ENCODE measurements at regions not wholly inside any gene's neighbourhood (a gene's known extent, or its start where the extent isn't known, plus 50 kb on each side); places are given as distances from the start of the nearest gene placed in this dataset.
"Not testable (repeated sequence)": the region's sequence is repeated elsewhere in the genome, so short reads cannot be mapped to it uniquely, and the experiment has no call there.

DNA sequence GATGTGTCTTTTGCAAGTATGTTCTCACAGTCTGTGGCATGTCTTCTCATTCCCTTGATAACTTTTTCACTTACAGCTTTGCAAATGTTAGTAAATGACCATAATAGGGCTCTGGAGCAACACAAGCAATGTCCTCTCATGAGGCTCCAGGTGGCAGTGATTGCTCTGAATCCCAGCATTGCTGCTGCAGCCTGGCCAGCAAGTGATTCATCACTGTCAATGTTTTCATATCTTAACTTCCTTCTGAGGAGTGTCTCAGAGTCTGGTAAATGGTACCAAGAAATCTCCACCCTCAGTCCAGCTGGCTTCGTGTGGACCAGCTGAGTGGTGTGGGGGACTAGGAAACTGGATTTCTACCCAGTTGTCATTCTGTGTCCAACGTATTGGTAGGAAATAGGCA, 139.6 kb downstream of the MYLK4 start:
- DNase-seq (ENCODE audit: low read depth): no peak

DNA sequence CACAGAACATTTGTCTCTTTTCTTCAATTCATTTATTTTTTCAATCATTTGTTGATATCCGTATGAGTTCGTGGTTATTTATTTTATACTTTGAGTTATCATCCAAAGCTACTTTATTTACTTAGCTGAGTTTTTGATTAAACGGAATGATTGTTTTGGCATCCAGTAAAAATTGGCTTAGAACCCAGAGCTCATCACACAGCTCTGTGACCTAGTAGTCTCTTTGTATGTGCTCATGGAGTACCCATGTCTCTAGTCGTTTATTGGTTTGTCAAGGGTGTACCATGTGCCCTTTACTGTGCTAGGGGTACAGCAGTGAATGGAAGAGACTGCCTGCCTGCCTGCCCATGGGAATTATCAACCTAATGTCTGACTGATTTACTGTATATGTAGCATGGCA, 142.2 kb downstream of the MYLK4 start:
- DNase-seq (ENCODE audit: low read depth): no peak

DNA sequence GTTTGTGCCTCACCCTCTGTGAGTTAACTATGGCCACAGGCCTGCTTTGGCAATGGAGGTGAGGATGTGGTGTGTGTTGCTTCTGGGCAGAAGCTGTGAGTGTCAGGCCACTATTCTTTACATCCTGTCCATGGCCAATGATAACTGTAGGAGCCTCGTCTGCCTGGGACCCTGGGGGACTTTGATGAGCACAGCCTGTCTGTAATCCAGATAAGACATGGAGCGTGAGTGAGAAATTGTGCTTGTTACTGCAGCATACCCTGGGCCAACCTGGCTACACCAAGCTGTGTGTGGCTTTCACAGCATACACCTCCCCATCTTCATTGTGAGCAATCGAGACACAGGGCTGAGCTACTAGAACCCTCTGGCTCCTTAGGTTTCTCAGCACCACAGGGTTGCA, 150.4 kb downstream of the MYLK4 start:
- DNase-seq (ENCODE audit: low read depth): no peak

DNA sequence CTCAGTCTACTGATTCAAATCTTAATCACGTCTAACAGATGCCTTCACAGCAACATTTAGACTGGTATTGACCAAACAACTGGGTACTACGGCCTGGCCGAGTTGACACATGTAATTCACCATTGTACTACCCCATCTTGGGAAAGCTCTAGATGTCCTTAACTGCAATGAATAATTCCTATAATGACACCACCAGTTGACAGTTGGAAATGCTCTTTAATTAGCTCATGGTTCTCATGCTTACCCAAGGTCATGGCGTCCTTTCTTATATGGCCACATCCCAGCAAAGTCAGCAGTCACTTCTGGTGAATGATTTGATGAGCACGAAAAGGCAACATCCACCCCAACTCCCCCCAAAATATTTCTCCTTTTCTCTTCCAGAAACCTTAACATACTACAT, 150.9 kb downstream of the MYLK4 start:
- DNase-seq (ENCODE audit: low read depth): no peak

DNA sequence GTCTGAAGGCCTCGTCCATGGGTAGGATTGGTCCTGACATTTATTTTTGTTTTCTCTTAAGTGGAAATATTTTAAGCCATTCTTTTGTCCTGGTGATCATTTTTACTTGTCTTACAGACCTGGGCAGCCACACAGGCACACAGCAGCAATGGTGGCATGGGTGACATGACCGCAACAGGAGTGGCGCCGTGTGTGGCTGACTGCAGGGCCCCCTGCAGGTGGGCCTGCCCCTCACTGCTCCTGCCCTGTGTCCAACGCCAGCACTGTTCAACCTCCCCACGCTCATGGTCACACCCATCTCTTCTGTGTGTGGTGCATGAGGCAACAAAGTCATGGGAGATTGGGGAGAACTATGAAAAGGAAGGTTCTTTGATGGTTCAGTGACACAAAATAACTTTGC, 151.9 kb downstream of the MYLK4 start:
- no peak for DNase-seq (ENCODE audit: low read depth)

DNA sequence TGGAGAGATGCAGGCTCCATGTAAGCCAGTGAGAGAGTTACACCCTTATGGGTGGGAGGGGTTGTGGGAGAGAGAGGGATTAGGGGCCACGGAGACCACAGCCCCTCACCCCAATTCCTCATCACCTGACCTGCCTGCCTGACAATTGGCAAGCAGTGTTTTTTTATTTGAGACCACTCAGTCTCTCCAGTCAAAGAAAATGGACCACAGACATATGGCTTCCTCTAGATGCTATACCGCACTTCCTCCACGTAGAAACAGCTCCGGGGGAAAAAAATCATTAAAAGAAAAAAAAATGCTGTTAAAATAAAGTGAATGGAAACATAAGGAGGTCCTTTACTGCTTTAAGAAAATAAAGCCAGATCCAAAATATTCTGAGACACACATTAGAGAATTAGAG, 152.7 kb downstream of the MYLK4 start:
- no peak for DNase-seq (ENCODE audit: low read depth)

DNA sequence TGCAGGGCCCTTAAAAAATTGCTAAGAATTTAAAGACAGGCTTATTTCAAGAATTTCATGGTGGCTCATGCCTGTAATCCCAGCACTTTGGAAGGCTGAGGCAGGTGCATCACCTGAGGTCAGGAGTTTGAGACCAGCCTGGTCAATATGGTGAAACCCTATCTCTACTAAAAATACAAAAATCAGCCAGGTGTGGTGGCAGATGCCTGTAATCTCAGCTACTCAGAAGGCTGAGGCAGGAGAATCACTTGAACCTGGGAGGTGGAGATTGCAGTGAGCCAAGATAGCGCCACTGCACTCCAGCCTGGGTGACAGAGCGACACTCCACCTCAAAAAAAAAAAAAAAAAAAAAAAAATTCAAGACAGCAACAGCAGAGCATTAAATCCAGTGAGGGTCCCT, 153.3 kb downstream of the MYLK4 start:
- DNase-seq (ENCODE audit: low read depth): not testable (repeated sequence)

DNA sequence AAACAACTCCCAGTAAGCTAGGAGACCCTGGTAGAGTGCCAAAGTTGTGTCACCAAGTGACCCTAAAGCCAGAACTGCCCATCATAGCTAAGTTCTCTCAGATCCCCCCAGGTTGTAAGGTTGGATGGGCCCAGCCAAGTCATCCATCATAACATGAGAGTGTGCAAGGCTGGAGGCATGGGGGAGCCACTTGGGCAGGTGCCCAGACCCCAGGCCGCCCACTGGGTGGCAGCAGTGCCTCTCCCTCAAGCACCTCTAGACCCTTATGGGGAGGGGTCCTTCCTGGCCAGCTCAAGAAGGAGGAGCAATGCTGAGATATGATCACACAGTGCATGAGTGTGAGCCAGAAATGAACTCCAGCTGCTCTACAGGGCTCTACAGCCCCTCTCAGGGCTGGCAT, 154.5 kb downstream of the MYLK4 start:
- no peak for DNase-seq (ENCODE audit: low read depth)

DNA sequence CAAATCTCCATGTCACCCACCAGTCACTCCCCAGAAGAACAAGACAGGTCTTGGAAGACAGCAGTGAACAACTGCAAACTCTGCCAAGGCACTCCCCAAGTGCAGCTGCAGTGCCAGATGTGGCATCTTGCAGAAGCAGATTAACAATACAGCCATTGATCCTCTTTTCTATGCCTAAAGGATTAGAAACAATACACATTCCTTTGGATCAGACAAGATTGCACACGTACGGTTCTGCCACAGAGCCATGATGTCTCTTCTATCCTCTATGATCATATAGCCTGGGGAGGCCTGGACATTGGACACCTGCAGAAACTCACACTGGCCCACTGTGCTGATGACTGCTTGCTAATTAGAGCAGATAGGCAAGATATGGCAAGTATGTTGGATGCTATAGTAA, 155.9 kb downstream of the MYLK4 start:
- no peak for DNase-seq (ENCODE audit: low read depth)

DNA sequence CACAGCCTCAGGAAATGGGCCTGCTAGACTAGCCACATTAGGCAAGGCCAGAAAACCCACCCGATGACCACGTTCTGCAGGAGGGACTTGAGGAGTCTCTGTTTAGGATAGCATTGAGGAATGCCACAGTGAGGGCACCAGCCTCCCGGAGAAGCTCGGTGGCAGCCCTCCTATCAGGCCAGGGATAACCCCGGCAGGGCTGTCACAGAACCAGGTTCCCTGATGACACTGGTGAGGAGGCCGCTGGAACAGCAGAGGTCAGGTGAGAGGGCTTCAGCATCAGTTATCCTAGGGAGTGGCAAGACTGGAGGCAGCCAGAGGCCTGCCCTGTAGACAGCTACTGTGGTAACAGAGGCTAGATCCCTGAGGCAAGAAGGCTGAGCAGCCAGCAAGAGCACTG, 157.6 kb downstream of the MYLK4 start:
- no peak for DNase-seq (ENCODE audit: low read depth)

DNA sequence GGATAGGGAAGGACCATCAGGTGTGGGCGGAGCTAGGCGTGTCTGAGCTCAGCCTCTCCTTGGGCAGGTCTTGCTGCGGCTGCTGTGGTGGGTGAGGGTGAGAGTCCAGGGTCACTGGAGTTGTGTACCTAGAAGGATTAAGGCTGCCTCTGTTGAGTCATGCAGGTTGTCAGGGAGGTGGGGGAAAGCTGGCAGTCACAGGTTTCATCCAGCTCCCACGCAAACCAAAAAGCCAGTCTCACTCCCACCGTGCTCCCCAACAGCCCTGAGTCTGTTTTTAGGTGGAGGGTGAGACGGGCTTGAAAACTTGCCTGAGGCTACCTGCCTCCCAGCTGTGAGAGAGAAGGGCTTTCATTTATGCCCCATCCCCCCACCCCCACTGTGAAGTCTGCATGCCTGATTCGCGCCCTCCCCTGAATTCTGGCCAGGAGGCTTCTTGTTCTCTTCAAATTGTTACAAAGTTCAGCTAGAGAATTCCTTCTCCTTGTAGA, 161.5 kb downstream of the MYLK4 start:
- no peak for DNase-seq (ENCODE audit: low read depth)

DNA sequence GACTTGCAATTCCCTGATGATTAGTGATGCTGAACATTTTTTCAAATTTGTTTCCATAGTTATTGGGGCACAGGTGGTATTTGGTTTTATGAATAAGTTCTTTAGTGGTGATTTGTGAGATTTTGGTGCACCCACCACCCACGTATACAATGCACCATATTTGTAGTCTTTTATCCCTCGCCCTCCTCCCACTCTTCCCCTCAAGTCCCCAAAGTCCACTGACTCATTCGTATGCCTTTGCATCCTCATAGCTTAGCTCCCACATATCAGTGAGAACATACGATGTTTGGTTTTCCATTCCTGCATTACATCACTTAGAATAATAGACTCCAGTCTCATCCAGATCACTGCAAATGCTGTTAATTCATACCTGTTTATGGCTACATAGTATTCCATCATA, 167.3 kb downstream of the MYLK4 start:
- no peak for DNase-seq (ENCODE audit: low read depth)

DNA sequence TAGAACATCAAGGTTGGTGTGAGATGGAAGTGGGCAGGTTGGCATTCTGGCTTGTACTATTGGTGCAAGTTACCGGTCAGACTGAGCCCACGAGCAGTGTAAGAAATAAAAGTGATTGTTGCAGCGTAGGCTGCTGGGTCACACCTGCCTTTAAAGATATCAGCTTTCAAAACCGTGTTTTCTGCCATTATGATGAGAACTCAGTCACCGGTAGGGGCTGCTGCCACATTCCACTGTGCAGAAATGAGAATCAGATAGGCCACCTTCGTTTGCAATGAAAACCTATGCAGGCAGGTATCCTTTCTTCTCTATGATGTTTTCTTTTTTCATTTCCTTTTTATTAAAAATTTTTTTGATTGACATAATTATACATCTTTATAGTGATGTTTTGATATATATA, 168.5 kb downstream of the MYLK4 start:
- no peak for DNase-seq (ENCODE audit: low read depth)

DNA sequence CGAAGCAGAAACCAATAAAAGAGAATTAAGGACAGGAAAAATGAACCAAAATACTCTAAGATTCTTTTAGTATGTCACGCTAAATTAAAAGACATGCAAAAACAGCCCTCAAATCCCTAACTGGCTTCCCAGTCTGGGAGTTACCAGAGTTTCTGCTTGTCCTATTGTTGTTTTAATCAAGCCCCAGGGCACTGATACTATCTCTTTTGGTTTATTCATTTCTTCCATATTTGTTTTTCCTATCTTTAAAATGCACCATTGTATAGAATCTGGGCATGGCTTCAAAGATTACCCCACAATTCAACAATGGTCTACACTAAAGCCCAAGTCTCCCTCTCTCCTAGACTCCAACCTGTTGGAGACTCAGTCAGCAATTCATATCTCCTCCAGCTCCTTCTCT, 169.1 kb downstream of the MYLK4 start:
- DNase-seq (ENCODE audit: low read depth): no peak

DNA sequence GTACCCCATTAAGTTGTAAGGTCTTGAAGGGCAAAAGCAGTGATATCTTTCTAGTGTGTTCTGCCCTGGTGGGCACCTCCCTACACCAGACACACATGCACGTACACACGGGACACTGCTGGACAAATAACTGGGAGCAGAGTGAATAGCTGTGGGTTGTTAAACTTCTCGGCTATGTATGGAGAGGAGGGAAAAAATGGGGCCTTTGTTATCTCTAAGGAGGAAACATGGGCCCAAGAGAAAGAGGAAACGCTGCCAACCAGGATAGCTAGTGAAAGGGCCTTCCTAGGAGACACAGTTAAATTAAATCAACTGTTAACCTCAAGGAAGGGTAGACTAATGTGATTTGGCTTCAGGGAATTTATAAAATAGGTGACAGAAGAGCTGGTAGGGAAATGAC, 169.7 kb downstream of the MYLK4 start:
- DNase-seq (ENCODE audit: low read depth): no peak

DNA sequence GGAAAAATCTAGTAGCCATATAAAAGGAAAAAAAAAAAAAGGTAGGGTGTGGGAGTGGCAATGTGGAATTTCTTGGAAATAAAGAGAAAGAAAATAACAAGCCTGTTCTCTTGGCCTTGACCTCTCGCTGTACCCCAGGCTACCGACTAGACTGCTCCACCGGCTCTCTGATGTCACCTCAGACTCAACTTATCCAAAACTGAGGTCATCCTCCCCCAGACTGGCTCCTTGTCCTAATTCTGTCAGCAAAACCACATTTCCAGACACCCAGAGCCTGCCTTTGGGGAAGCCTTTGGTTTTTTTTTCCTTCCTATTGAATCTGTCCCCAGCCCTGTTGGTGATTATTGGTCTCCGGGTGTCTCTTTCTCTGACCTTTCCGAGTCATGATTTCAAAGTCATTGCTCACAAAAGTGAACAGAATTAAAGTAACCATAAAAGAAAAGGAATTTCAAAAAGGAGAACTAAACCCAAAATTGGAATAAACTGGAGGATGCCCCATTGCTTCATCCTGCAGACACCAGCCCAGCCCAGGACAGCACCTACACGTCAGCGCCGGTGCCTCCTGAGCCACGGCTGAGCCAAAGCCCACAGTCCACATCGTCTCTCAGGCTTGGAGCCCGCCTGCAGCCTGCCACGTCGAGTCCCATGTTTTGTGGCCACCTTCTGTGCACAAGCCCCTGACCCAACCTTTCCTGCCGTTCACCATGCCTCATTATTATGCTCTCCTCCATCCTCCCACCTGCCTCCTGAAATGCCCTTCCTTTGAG, 170.7 kb downstream of the MYLK4 start:
- no peak for DNase-seq (ENCODE audit: low read depth)

DNA sequence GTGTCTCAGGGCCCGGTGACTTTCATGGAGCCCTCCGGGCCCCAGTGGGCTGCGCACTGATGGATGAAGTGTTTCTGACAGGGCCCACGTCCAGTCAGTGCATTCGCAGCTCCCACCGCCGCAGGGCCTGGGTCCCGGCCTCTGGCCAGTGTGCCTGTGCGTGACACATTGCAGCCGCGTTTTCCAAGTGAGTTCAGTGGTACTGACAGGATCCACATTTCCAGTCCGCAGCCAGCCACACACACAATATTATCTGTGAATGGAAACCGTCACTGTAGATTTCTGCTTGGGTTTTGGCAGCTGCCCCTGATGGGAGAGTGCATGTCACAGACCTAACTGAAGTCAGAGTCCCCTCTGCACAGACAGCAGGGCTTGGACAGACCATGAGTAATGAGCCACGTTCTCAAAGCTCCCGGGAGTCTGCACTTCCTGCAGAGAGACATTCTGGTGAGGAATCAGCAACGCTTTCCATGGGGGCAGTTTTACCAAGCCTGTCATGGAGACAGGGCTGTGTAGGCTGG, 171.4 kb downstream of the MYLK4 start:
- no peak for DNase-seq (ENCODE audit: low read depth)

DNA sequence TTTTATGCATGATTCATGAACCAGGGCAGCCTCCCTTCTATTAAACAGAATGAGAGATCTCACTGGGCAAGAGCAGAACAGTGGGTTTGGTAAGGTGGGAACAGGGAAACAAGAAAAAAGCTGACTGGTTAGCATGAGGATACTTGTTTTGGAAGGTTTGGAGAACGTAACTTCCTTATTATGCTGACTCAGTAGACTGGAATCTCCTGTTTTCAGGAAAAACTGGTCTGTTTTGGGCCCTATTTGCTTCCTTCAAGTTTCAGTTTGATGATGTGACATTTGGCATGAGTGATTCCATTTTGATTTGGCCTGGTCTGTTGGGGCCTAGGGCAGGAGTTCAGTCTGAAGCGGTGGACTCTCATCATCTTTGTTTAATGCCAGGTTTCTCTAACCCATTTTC, 172.0 kb downstream of the MYLK4 start:
- DNase-seq (ENCODE audit: low read depth): no peak

DNA sequence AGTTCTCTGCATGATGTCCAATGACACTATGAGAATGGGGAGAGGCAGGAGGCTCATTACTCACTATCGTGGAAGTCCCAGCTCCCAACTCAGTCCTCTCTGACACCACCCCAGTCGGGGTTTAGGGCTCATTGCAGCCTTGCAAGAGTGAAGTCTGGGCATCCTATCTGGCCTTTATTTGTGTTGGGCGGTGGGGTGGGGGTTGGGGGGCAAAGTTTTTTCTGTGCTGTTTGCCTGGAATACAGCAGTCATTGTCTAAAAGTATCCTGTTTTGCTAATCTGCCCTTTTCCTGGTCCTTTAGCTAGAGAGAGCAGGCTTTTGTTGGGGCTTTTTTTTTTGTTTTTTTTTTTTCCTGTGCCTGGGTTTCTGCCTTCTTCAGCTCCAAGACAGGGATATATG, 174.2 kb downstream of the MYLK4 start:
- no peak for DNase-seq (ENCODE audit: low read depth)

DNA sequence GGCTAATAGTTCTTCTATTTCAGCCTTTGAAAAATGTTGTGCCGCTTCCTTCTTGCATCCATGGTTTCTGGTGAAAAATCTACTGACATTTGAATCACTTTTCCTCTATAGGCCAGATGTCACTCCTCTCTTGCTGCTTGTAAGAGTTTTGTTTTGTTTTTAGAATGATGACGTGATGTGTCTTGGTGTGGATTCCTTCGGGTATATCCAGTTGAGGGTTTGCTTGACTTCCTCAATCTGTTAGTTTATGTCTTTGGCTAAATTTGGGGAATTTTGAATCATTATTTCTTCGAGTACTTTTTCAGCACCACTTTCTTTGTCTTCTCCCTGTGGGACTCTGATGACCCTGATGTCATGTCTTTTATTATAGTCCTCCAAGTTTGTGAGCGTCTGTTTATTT, 175.5 kb downstream of the MYLK4 start:
- no peak for DNase-seq (ENCODE audit: low read depth)

DNA sequence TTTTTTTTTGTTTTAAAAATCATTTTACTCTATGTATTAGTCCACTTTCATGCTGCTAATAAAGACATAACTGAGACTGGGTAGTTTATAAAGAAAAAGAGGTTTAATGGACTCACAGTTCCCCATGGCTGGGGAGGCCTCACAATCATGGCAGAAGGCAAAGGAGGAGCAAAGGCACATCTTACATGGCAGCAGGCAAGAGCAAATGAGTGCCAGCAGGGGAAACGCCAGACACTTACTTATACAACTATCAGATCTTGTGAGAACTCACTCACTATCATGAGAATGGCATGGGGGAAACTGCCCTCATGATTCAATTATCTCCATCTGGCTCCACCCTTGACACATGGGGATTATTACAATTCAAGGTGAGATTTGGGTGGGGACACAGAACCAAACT, 181.3 kb downstream of the MYLK4 start:
- DNase-seq (ENCODE audit: low read depth): not testable (repeated sequence)

DNA sequence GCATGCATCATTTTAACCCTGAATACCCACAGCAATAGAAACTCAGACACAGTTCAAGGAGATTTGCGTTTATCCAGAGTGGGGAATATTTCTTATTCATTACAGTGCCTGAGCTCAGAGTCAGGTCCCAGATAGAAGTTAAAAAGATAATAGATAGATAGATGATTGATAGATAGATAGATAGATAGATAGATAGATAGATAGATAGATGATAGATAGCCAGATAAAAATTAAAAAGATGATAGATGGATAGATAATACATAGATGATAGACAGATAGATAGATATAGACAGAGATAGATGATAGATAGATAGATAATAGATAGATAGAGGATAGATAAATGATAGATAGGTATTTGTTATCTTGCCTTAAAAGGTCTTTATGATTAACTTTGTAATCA, 184.7 kb downstream of the MYLK4 start:
- DNase-seq (ENCODE audit: low read depth): no peak

DNA sequence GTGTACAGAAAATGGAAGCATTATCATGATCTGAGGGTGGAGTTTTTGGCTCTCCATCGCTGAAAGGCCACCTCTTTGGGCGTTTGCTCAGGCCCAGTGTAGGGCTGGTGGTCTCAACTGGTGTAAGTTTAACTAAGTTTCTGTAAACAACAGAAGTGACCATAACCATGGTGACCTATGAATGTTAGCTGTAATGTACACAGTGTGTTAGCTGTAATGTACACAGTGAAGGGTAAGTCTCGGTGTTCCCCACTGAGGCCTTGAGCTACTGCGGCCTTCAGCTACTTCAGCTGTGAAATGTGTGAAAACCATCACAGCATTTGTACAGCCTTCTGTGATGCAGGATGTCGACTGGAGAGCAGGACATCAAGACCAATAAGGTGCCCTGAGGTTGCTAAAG, 185.2 kb downstream of the MYLK4 start:
- no peak for DNase-seq (ENCODE audit: low read depth)

DNA sequence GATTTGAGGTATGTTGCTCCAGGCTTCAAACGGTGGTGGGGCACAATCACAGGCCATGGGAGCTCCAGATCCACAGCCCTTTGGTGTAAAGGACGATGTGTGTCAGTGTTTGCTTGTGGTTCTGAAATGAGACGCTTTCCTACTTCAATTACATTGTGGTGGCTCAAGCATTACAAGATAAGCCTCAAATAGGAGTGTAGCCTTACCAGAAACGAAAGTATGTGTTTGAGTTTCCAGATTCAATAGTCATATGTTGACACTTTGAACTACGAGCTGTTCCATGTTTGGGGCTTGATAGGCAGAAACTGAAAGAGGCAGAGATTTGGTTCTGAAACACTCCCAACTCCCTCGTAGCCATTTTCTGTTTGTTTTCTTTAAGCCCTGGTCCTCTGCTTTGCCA, 187.1 kb downstream of the MYLK4 start:
- DNase-seq (ENCODE audit: low read depth): no peak
